HCT116 (cell line): ENCODE measurements at regions not wholly inside any gene's neighbourhood (a gene's known extent, or its start where the extent isn't known, plus 50 kb on each side); places are given as distances from the start of the nearest gene placed in this dataset.

Experiments used
- CEBPB ChIP-seq: IDR thresholded peaks from 2 replicates; pipeline ENCODE4 v1.6.1; 2012; ENCODE audit warnings: low read depth
- EZH2 ChIP-seq: fragments of 200-600 bp; sonication (generic); IDR thresholded peaks from 2 replicates; pipeline ENCODE4 v1.6.1; 2017; ENCODE audit warnings: antibody characterized with exemption, mixed run types
- MAX ChIP-seq: IDR thresholded peaks from 2 replicates; pipeline ENCODE4 v1.6.1; 2012
- POLR2A ChIP-seq: IDR thresholded peaks from 2 replicates; pipeline ENCODE4 v1.7.0; 2011; ENCODE audit warnings: borderline replicate concordance; ENCODE audit not compliant: insufficient read depth, insufficient read length; ENCODE audit errors: extremely low read depth
- POLR2AphosphoS5 ChIP-seq: IDR thresholded peaks from 2 replicates; pipeline ENCODE4 v1.6.1; 2011; ENCODE audit warnings: mild to moderate bottlenecking, low read depth, low read length, moderate library complexity
- REST ChIP-seq: IDR thresholded peaks from 2 replicates; pipeline ENCODE4 v1.6.1; 2012; ENCODE audit warnings: low read depth
- SIN3A ChIP-seq: IDR thresholded peaks from 2 replicates; pipeline ENCODE4 v1.6.1; 2012; ENCODE audit warnings: low read depth
- YY1 ChIP-seq: IDR thresholded peaks from 2 replicates; pipeline ENCODE4 v1.6.1; 2011; ENCODE audit warnings: low read length, low read depth, moderate library complexity, mild to moderate bottlenecking; ENCODE audit not compliant: insufficient replicate concordance; ENCODE audit errors: extremely low read depth
- TF ChIP-seq, protein P1 (sequence below), 3 experiments: fragments of 200-600 bp in 1 of 3; sonication (generic) in 1 of 3; IDR thresholded peaks in 2 of 3; conservative IDR thresholded peaks in 1 of 3; 2 replicates each; pipeline ENCODE4 v1.5.1; 2012 to 2017; ENCODE audit warnings: low read depth in 2 of 3, low read length in 2 of 3, antibody characterized with exemption in 1 of 3, borderline replicate concordance in 1 of 3, control low read depth in 1 of 3, mild to moderate bottlenecking in 1 of 3, mixed read lengths in 1 of 3, mixed run types in 1 of 3, moderate library complexity in 1 of 3; ENCODE audit not compliant: insufficient read depth in 1 of 3

- TF ChIP-seq SIN3A (no peak), EZH2 (no peak), CEBPB (no peak), POLR2A (no peak), POLR2AphosphoS5 (no peak), REST (no peak), YY1 (no peak), MAX (no peak)
- TF ChIP-seq, protein P1, sequence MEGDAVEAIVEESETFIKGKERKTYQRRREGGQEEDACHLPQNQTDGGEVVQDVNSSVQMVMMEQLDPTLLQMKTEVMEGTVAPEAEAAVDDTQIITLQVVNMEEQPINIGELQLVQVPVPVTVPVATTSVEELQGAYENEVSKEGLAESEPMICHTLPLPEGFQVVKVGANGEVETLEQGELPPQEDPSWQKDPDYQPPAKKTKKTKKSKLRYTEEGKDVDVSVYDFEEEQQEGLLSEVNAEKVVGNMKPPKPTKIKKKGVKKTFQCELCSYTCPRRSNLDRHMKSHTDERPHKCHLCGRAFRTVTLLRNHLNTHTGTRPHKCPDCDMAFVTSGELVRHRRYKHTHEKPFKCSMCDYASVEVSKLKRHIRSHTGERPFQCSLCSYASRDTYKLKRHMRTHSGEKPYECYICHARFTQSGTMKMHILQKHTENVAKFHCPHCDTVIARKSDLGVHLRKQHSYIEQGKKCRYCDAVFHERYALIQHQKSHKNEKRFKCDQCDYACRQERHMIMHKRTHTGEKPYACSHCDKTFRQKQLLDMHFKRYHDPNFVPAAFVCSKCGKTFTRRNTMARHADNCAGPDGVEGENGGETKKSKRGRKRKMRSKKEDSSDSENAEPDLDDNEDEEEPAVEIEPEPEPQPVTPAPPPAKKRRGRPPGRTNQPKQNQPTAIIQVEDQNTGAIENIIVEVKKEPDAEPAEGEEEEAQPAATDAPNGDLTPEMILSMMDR (IDR thresholded peaks at IDR 0.05 in 2 of 3, conservative IDR thresholded peaks at IDR 0.05 in 1 of 3; ENCODE audit: borderline replicate concordance in 1 of 3, insufficient read depth in 1 of 3, low read depth in 2 of 3, low read length in 2 of 3) = no peak
Measured at GRCh38 chr12:67881565-67881964, 107.7 kb upstream of the IFNG-AS1 start.
